Astrocyte (in vitro differentiated cells and primary cell): ENCODE measurements at regions not wholly inside any gene's neighbourhood (a gene's known extent, or its start where the extent isn't known, plus 50 kb on each side); places are given as distances from the start of the nearest gene placed in this dataset.

Source experiments
- EZH2 ChIP-seq: IDR thresholded peaks from 2 replicates; pipeline ENCODE4 v1.6.1; 2012; ENCODE audit warnings: mild to moderate bottlenecking, low read length, inconsistent platforms; ENCODE audit not compliant: insufficient read depth
- TF ChIP-seq, protein P1 (sequence below): IDR thresholded peaks from 2 replicates; pipeline ENCODE4 v1.5.1; 2011; ENCODE audit warnings: low read depth, mild to moderate bottlenecking, inconsistent platforms, low read length, moderate library complexity; ENCODE audit not compliant: insufficient read depth

DNA sequence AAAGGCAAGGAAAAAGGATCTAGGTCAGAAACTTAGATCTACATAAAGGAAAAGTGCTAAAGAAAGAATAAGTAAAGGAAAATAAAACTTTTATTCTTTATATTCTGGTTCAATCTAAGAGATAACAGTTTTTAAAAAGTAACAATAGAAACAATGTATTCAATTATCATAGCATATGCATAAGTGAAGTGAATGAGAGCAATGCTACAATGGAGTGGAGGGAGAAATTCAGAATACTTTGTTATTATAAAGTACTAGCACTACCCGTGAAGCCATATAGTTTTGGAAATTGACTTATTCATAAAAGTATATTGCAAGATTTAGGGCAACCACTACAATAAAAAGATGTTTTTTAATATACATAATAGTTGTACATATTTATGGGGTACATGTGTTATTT lies 586.0 kb upstream of the MDGA2 start:
- TF ChIP-seq, protein P1, sequence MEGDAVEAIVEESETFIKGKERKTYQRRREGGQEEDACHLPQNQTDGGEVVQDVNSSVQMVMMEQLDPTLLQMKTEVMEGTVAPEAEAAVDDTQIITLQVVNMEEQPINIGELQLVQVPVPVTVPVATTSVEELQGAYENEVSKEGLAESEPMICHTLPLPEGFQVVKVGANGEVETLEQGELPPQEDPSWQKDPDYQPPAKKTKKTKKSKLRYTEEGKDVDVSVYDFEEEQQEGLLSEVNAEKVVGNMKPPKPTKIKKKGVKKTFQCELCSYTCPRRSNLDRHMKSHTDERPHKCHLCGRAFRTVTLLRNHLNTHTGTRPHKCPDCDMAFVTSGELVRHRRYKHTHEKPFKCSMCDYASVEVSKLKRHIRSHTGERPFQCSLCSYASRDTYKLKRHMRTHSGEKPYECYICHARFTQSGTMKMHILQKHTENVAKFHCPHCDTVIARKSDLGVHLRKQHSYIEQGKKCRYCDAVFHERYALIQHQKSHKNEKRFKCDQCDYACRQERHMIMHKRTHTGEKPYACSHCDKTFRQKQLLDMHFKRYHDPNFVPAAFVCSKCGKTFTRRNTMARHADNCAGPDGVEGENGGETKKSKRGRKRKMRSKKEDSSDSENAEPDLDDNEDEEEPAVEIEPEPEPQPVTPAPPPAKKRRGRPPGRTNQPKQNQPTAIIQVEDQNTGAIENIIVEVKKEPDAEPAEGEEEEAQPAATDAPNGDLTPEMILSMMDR, result no peak
- no peak for TF ChIP-seq EZH2
